ENCODE measurements at regions not wholly inside any gene's neighbourhood (a gene's known extent, or its start where the extent isn't known, plus 50 kb on each side); places are given as distances from the start of the nearest gene placed in this dataset.

DNA sequence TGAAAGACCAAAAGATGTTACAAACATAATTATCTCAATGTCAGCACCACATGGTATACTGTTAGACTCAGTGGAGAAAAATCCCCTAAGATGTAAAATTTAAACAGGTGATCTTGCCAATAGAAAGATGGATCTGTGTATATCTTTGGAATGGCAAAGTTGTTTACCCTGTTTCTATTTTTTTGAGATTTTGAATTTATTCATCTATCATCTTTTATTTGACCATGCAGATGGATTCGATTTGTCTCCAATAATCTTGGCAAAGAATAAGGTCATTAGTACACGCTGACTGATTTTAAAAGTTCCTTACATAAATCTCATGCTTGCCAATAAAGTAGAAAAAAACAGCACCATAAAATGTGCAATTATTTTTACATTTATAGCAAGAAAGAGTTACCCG, 459.3 kb downstream of the MBD2 start:
- DNase-seq, result no peak
- Mint-ChIP-seq H3K27me3 (ENCODE audit: unreplicated experiment) (no peaks in the 10 kb centered on the region), H3K9me3 (ENCODE audit: unreplicated experiment) (peaks cover 3% of the 10 kb centered on the region), H3K4me3 (ENCODE audit: unreplicated experiment) (no peak overlapping the region), H3K4me1 (ENCODE audit: low read depth, unreplicated experiment) (no peaks in the 10 kb centered on the region), H3K36me3 (ENCODE audit: unreplicated experiment) (peaks cover 7% of the 10 kb centered on the region), H3K27ac (ENCODE audit: unreplicated experiment) (no peak overlapping the region)
- TF ChIP-seq, protein P1, sequence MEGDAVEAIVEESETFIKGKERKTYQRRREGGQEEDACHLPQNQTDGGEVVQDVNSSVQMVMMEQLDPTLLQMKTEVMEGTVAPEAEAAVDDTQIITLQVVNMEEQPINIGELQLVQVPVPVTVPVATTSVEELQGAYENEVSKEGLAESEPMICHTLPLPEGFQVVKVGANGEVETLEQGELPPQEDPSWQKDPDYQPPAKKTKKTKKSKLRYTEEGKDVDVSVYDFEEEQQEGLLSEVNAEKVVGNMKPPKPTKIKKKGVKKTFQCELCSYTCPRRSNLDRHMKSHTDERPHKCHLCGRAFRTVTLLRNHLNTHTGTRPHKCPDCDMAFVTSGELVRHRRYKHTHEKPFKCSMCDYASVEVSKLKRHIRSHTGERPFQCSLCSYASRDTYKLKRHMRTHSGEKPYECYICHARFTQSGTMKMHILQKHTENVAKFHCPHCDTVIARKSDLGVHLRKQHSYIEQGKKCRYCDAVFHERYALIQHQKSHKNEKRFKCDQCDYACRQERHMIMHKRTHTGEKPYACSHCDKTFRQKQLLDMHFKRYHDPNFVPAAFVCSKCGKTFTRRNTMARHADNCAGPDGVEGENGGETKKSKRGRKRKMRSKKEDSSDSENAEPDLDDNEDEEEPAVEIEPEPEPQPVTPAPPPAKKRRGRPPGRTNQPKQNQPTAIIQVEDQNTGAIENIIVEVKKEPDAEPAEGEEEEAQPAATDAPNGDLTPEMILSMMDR (IDR thresholded peaks at IDR 0.05; ENCODE audit: partially characterized antibody, unreplicated experiment), result no peak

DNA sequence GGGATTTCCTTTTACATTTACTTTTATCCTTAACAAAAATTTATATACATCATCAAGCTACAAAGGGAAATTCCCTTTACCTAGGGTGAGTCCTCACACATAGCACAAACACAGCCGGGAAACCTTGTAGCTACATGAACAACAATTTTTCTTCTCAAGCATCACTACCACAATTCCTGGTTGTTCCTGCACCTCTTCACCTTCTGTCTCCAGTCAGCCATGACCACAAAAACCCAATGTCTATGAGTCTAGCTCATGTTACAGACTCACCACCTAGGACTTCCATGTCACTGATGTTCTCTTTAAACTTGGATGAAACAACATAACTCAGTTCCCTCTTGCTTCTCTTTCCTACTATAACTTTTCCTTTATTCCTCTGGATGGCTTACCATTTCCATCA, 460.4 kb downstream of the MBD2 start:
- no peaks in the 10 kb centered on the region for H3K4me1 Mint-ChIP-seq (ENCODE audit: low read depth, unreplicated experiment)
- TF ChIP-seq, protein P1 (IDR thresholded peaks at IDR 0.05; ENCODE audit: partially characterized antibody, unreplicated experiment), result no peak
- no peaks in the 10 kb centered on the region for H3K27me3 Mint-ChIP-seq (ENCODE audit: unreplicated experiment)
- no peak overlapping the region for H3K4me3 Mint-ChIP-seq (ENCODE audit: unreplicated experiment)
- H3K36me3 Mint-ChIP-seq (ENCODE audit: unreplicated experiment), result peaks cover 7% of the 10 kb centered on the region
- no peak for DNase-seq
- H3K27ac Mint-ChIP-seq (ENCODE audit: unreplicated experiment), result no peak overlapping the region
- H3K9me3 Mint-ChIP-seq (ENCODE audit: unreplicated experiment), result peaks cover 3% of the 10 kb centered on the region

DNA sequence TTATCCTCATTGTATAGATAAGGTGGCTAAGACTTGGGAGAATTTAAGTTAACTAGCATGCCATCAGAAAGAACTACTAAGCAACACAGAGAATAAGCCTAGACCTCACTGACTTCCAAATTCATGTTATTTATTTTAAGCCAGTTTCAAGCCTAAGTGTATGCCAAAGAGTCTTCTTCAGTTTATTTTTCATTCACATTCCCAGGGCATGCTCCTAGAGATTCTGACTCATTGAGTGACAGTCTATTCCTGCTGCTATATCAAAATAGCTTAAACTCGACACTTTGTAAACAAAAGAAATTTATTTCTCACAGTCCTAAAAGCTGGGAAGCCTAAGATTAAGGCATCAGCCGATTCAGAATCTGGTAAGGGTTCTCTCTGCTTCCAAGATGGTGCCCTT, 467.1 kb downstream of the MBD2 start:
- TF ChIP-seq, protein P1 (IDR thresholded peaks at IDR 0.05; ENCODE audit: partially characterized antibody, unreplicated experiment), result no peak
- Mint-ChIP-seq H3K9me3 (ENCODE audit: unreplicated experiment) (no peaks in the 10 kb centered on the region), H3K4me1 (ENCODE audit: low read depth, unreplicated experiment) (peaks cover 15% of the 10 kb centered on the region), H3K27me3 (ENCODE audit: unreplicated experiment) (no peaks in the 10 kb centered on the region), H3K4me3 (ENCODE audit: unreplicated experiment) (no peak overlapping the region), H3K27ac (ENCODE audit: unreplicated experiment) (no peak overlapping the region), H3K36me3 (ENCODE audit: unreplicated experiment) (no peaks in the 10 kb centered on the region)
- no peak for DNase-seq

DNA sequence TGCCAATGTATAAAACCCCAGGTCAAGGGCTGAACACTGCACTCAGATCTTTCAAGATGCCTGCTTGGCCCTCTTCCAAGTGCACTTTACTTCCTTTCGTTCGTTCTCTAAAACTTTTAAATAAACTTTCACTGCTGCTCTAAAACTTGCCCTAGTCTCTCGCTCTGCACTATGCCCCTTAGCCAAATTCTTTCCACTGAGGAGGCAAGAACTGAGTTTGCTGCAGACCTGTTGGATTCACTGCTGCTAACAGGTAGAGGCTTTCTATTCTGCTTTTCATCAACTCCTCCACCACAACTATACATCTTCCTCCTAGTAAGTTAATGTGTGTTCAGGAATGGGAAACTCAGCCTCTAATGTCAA, 467.9 kb downstream of the MBD2 start:
- Mint-ChIP-seq H3K27me3 (ENCODE audit: unreplicated experiment) (no peaks in the 10 kb centered on the region), H3K4me3 (ENCODE audit: unreplicated experiment) (no peak overlapping the region), H3K27ac (ENCODE audit: unreplicated experiment) (no peak overlapping the region), H3K4me1 (ENCODE audit: low read depth, unreplicated experiment) (peaks cover 15% of the 10 kb centered on the region), H3K9me3 (ENCODE audit: unreplicated experiment) (no peaks in the 10 kb centered on the region), H3K36me3 (ENCODE audit: unreplicated experiment) (no peaks in the 10 kb centered on the region)
- DNase-seq, result no peak
- TF ChIP-seq, protein P1 (IDR thresholded peaks at IDR 0.05; ENCODE audit: partially characterized antibody, unreplicated experiment), result no peak

DNA sequence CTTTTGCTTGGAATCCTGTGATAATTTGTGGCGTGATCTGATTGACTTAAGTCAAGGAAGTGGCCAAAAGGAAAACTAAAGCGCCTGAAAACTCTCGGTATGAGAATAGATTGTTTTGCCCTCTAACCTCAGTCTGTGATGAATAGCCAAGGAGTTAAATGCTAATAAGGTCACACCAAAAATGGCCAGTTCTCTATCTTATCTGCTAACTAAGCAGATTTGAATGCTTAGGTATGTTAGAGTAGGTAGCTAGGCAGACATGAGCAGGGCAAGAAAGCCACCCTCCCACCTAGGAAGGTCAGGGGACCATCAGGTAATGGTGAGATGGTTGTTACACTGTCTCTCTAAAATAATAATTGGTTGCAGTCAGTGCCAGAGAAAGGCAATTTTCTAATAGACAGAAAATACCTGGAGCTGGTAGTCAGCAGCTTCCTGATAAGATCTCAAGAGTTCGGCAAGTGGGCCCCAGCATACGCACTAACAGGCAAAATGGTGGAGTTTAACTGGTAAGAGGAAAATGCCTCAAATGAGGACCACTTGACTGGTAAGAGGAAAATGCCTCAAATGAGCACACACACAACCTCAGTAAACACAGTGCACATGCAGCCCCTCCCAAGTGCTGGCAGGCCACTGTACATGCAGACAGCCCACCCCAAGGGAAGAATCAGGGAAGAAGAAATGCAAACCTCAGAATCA, 468.4 kb downstream of the MBD2 start:
- TF ChIP-seq, protein P1 (IDR thresholded peaks at IDR 0.05; ENCODE audit: partially characterized antibody, unreplicated experiment), result no peak
- no peak overlapping the region for H3K27ac Mint-ChIP-seq (ENCODE audit: unreplicated experiment)

More for the DNA sequence above, 468.4 kb downstream of the MBD2 start:
- Mint-ChIP-seq H3K27me3 (ENCODE audit: unreplicated experiment) (no peaks in the 10 kb centered on the region), H3K36me3 (ENCODE audit: unreplicated experiment) (no peaks in the 10 kb centered on the region), H3K4me3 (ENCODE audit: unreplicated experiment) (no peak overlapping the region), H3K9me3 (ENCODE audit: unreplicated experiment) (no peaks in the 10 kb centered on the region), H3K4me1 (ENCODE audit: low read depth, unreplicated experiment) (peaks cover 15% of the 10 kb centered on the region)
- no peak for DNase-seq

Data from glutamatergic neuron (in vitro differentiated cells).